ENCODE measurements at regions not wholly inside any gene's neighbourhood (a gene's known extent, or its start where the extent isn't known, plus 50 kb on each side); places are given as distances from the start of the nearest gene placed in this dataset.

- DNase-seq (ENCODE audit: low read depth, low spot score), result no peak
Measured at GRCh38 chr18:47758000-47758399, 172.5 kb downstream of the SMAD2 start.

GRCh38 chr18:47756364-47757016, 174.0 kb downstream of the SMAD2 start:
- DNase-seq (ENCODE audit: low read depth, low spot score), result no peak

GRCh38 chr18:47755102-47755456, 175.4 kb downstream of the SMAD2 start:
- no peak for DNase-seq (ENCODE audit: low read depth, low spot score)

- no peak for DNase-seq (ENCODE audit: low read depth, low spot score)
Measured at GRCh38 chr18:47754311-47755101, 176.0 kb downstream of the SMAD2 start.

- no peak for DNase-seq (ENCODE audit: low read depth, low spot score)
Measured at GRCh38 chr18:47752796-47753645, 177.4 kb downstream of the SMAD2 start.

GRCh38 chr18:47750889-47751423, 179.5 kb downstream of the SMAD2 start:
- no peak for DNase-seq (ENCODE audit: low read depth, low spot score)

- DNase-seq (ENCODE audit: low read depth, low spot score), result no peak
Measured at GRCh38 chr18:47749600-47749973, 180.9 kb downstream of the SMAD2 start.

GRCh38 chr18:47748847-47749599, 181.4 kb downstream of the SMAD2 start:
- DNase-seq (ENCODE audit: low read depth, low spot score), result no peak

- DNase-seq (ENCODE audit: low read depth, low spot score), result no peak
Measured at GRCh38 chr18:47748093-47748796, 182.2 kb downstream of the SMAD2 start.

GRCh38 chr18:47747260-47747795, 183.1 kb downstream of the SMAD2 start:
- no peak for DNase-seq (ENCODE audit: low read depth, low spot score)

- DNase-seq (ENCODE audit: low read depth, low spot score), result no peak
Measured at GRCh38 chr18:47746615-47747014, 183.8 kb downstream of the SMAD2 start.

GRCh38 chr18:47745227-47745626, 185.2 kb downstream of the SMAD2 start:
- DNase-seq (ENCODE audit: low read depth, low spot score), result no peak

GRCh38 chr18:47737956-47738355, 192.5 kb downstream of the SMAD2 start:
- no peak for DNase-seq (ENCODE audit: low read depth, low spot score)

GRCh38 chr18:47737198-47737830, 193.1 kb downstream of the SMAD2 start:
- DNase-seq (ENCODE audit: low read depth, low spot score), result no peak

GRCh38 chr18:47736376-47737140, 193.9 kb downstream of the SMAD2 start:
- DNase-seq (ENCODE audit: low read depth, low spot score), result no peak

- no peak for DNase-seq (ENCODE audit: low read depth, low spot score)
Measured at GRCh38 chr18:47735041-47735702, 195.3 kb downstream of the SMAD2 start.

- DNase-seq (ENCODE audit: low read depth, low spot score), result no peak
Measured at GRCh38 chr18:47731276-47731675, 199.2 kb downstream of the SMAD2 start.

GRCh38 chr18:47730795-47731194, 199.7 kb downstream of the SMAD2 start:
- no peak for DNase-seq (ENCODE audit: low read depth, low spot score)

- DNase-seq (ENCODE audit: low read depth, low spot score), result no peak
Measured at GRCh38 chr18:47729356-47729755, 201.1 kb downstream of the SMAD2 start.

Data from pulmonary artery endothelial cell (primary cell).